ENCODE measurements at regions not wholly inside any gene's neighbourhood (a gene's known extent, or its start where the extent isn't known, plus 50 kb on each side); places are given as distances from the start of the nearest gene placed in this dataset.
"Not testable (repeated sequence)": the region's sequence is repeated elsewhere in the genome, so short reads cannot be mapped to it uniquely, and the experiment has no call there.

DNA sequence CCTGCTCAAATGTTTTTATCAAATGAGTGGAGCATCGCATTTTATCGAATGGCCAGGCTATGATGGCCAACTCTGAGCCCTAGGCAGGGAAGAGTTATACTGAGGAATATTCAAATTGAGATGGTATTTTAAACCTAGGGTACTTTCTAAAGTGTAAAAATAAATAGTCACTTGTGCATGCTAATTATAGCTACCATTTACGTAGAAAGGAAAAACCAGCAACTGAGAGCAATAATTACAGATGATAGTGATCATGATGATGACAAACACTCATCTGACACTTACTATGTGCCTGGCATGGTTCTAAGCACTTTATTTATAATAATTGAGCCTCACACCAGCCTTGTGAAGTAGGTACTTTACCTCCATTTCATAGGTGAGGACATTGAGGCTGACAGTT lies 455.7 kb downstream of the CD83 start:
- DNase-seq, result no peak

DNA sequence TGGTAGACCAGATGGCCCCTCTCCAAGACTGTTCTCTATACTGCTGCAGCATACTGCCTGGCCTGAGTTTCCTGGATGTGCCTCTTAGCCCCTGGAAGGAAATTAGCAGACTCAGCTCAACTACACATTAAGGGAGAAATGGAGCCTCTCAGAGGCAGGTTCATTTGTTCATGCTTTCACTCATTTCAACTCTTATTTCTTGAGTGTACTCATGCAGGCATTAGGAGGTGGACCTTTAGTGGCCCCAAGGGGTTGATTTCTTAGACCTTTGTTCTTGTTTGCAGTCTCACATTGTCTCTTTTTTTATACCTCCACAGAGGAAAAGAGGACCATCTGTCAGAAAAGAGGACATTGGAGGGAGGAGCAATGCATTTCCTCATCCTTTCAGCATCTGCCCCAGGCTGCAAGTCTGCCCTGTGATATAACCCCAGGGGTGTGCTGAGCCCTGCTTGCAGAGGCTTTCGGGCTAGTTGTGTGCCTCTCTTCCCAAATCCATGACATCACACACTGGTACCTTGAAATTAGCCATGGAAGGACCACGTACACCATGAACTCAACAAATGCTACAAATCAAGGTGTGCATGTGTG lies 456.2 kb downstream of the CD83 start:
- no peak for DNase-seq

DNA sequence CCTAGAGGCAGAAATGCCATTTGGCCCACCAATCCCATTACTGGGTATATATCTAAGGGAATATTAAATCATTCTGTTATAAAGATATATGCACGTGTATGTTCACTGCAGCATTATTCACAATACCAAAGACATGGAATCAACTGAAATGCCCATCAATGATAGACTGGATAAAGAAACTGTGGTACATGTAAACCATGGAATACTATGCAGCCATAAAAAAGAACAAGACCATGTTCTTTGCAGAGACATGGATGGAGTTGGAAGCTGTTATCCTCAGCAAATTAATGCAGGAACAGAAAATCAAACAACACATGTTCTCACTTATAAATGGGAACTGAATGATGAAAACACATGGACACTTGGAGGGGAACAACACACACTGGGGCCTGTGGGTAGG lies 458.4 kb downstream of the CD83 start:
- DNase-seq, result no peak

DNA sequence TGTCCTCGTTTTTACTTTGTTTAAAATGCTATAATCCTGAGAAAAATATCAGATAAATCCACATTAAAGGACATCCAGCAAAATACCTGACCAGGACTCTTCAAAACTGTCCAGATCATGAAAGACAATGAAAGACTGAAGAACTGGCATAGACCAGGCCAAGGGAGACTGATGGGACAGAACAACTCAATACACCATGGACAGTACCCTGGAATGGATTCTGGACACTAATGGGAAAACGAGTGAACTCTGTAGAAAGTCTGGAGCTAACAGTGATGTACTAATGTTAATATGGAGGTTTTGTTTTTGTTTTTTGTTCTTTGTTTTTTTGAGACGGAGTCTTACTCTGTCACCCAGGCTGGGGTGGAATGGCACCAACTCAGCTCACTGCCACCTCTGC lies 461.4 kb downstream of the CD83 start:
- DNase-seq, result no peak

DNA sequence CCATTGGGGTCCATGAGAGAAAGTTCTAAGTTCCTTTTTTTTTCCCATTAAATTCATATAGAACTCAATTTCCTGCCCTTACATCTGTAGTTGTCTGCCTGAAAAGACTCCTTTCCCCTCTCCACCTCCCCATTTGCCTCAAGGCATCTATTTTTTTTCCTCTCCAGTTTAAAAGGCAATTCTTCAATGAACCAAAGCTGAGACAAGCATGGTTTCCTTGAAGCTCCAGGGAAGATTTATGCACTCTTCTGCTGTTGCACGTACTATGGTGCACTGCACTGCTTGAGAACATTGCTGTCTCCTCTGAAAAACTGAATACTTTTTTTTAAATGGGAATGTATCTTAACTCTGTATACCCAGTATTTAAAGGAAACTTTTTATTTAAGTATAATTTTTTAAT lies 465.2 kb downstream of the CD83 start:
- no peak for DNase-seq

DNA sequence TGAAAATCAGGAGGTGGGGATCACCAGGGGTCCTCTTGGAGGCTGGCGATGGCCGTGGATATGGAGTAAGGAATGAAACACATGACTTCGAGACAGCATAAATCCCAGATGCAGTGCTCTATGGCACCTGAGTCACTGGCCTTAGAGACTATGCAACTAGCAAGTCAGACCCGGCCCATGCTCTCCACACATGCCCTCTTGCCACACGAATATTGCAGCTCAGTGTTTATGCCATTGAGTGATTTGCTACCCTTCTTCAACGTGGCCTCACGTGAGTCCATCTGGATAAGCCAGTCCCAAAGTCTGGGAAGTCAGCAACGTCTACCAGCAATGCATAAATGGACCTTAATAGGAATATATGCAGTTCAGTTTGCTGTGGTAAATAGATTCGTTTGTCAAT lies 466.3 kb downstream of the CD83 start:
- DNase-seq, result no peak

DNA sequence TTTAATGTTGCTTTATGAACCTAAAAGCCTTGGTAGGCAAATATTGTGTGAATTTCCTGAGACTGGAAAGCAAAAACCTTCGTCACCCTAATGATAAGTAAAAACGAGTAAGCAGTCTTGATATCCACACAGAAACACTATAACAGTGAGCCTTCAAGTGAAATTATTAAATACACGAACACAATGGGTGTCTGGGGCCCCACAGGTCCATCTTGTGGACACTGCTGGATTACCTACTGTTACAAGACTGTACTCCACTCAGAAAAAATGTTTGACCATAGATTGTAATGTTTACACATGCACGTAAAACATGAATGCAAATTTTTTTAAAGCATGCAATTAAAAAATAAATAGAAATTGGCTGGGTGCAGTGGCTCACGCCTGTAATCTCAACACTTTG lies 466.9 kb downstream of the CD83 start:
- DNase-seq, result no peak

DNA sequence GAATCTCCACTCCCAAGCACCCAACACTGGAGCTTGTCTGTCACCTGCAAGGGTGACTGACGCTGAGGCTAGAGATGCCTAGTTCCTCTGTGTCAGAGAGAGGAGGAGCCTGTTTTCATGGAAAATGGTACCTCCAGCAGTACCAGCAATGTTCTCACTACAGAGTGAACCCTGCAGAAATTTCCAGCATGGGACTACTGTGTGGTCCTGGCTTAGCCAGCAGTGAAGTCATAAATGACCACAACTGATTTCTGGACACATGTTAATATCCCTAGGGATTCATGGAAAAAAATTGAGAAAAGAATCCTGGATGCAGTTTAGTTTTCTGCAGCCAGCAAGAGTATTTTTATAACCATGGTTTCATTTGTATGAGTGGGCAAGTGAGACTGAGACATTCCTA lies 468.1 kb downstream of the CD83 start:
- DNase-seq, result no peak

DNA sequence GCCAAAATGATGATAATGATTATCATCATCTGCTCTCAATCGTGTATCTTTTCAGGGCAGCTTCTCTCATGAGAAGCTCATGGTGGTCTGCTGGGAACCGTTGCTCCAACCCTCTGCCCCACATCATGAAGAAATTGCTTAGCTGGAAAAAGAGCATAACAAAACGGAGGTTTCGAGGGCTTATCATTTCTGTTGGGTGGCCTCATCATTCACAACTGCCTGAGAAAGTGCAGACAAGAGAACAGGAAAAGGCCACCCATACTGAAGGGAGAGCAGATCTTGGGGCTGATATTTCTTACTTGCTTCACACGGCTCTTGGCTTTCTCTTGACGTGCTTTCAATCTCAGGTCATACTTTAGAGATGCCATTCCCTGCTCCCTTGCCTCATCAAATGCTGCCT lies 471.6 kb downstream of the CD83 start:
- no peak for DNase-seq

DNA sequence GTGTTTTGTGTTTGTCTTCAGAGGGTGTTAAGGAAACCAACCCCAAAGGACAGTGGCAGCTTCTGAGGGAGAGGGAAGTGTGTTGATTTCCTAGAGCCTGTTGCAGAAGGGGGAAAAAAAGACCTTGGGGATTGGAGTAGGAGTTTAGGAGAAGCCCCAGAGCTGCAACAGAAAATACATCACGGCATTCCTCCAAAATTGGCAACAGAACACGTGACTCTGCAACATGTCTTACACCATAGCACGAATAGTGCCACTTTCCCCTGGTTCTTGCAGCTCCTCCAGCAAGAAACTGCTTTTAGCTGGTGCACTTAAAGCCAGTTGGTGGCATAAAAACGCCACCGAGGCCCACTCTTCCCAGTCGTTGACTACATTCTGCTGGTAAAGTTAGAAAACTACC lies 473.0 kb downstream of the CD83 start:
- DNase-seq, result no peak

DNA sequence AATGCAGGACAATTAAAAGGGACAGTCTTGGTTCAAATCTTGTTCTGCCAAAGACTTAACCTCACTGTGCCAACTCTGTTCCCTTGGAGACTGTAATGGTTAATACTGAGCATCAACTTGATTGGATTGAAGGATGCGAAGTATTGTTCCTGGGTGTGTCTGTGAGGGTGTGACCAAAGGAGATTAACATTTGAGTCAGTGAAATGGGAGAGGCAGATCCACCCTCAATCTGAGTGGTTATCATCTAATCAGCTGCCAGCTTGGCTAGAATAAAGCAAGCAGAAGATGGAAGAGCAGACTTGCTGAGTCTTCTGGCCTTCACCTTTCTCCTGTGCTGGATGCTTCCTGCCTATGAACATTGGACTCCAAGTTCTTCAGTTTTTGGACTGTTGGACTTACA lies 474.4 kb downstream of the CD83 start:
- no peak for DNase-seq

DNA sequence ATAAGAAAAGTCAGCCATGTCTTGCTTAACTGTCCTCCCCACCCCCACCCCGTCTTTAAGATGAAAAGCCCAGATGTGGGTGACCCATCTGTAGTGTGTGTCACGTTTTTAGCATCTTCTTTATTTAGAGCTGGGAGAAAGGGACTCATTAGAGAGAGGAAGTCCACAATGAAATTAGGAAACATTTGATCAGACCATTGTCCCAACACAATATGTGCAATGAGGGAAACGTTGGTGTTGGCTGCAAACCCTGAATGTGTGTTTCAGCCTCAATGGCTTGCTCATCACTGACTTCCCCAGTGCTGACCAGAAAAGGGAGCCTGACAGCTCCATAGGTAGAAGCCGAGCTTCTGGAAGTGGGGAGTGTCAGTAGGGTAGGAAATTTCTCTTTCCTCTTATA lies 475.7 kb downstream of the CD83 start:
- DNase-seq, result no peak

DNA sequence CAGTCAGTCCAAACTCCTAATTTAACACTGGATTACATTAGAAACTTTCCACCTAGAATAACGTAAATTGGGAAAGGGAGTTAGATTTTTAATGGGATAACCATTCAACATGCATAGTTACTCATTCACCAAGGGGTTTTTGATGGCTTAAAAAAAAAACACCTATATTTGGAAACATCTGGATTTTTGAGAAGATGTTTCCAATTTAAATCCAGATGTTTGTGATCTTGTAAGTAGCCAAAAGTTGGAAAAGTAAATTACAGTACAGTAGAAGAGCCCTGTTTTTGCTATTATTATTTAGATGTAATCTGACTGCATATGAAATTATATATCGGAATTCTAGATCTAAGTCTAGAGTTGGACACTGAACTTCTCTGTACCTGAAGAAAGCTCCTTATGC lies 478.2 kb downstream of the CD83 start:
- DNase-seq, result no peak

DNA sequence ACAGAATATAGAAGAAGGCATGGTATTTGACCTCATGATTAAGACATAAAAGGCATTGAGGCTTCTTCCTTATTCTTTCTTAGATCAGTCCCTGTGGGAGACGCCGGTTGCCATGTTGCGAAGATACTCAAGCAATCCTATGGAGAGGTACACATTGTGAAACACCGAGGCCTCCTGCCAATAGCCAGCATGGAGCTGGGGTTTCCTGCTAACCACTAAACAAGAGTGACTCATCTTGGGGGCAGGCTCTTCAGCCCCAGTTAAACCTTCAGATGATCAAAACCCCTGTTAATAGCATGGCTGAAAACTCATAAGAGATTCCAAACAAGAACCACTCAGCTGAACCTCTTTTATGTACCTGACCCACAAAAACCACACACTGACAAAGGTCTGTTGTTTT lies 478.8 kb downstream of the CD83 start:
- DNase-seq, result no peak

DNA sequence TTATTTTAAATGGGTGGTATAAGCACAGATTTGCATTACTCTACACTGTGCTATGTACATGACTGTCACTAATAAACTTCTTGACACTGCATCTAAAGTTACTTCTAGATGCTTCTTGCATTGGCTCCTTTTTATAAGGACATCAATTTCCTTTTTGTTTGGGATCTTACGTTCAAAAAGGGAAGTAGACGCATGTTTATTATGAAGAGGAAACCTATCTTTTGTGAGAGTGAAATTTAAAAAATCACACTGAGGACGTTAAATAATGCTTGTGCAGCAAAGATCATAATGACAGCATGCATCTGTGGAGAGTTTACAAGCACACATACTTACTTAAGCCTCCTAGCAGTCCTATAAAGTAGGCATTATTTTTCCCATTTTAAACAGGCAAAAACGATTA lies 479.5 kb downstream of the CD83 start:
- no peak for DNase-seq

DNA sequence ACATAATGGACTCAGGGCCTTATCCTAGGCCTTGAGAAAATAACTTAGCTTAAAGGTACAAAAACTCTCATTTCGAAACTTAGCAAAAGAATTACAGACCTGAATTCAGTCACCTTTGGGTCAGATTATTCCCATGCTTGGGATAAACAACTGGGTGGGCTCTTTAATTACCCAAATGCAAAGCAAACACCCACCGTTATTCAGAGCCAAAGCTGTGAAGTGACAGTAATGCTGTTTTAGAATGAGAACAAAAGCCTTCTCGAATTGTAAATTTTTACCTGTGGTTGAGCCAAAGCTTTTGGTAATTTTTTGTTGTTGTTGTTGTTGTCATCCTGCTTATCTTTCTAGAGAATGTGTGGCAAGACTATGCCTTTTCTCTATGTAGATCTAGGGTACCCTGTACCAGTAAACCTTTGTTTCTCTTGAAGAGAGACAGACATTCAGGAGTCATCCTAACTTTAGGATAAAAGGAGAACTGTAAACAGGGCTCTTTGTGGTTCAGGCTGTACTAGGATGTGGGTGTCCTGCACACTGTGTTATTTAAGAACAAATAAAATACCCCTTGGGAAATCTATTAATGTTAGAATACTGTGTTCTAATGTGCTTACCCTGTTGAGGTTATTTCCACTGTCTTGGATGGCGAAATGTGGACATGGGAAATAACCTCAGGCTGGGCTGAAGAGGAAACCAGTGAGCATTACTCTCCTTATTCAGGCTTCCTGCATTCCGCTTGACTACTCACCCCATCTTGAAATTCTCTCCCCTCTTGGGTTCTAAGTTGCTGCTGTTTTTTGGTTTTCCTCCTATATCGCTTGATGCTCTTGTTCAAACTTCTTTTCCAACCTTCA lies 480.7 kb downstream of the CD83 start:
- DNase-seq, result no peak

DNA sequence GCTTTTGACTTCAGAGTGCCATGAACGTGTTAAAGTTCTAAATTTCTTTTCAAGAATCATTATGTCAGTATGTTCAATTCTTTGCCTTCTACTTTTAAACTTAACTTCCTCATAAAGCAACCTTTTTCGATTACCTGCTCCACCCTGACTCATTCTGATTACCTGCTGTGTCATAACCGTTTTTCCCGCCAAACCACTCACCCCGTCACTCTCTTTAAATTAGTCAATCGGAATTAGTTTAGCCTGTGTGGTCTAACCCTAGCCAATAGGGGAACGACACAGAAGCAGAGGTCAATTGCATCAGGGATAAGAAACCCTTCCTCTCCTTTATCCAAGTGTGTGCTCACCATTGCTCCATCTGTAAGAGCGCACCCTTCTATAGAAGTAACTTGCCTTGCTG lies 482.7 kb downstream of the CD83 start:
- not testable (repeated sequence) for DNase-seq

DNA sequence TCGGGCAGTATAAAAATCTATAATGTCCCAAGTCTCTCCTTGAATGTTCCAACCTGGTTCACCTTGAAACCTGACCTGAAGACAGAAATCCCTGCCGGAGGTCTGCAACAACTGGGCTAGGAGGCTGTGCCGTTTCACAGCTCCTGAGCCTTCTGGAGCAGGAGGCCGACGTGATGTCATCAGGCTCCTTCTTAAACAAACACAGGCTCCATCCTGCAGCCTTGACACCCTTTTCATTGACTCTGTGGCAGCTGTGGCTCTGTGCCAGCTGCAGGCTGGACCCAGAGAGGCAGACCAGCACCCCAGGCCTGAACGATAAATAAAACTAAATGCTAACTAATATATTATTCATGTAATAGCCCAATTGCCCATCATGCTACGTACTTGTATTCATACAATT lies 483.9 kb downstream of the CD83 start:
- no peak for DNase-seq

DNA sequence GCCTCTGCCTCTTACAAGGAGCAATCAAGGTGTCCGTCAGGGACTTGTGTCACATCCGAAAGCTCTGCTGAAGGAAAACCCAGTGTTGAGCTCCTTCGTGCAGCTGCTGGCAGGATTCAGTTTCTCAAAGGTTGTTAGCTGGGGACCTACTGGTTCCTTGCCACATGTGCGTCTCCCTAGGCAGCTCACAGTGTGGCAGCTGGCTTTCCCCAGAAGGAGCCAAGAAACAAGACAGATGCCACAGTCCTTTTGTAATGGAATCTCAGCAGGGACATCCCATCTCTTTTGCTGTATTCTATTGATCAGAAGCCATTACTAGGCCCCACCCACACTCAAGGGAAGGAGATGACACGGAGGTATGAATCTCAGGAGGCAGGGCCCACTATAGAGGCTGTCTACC lies 488.8 kb downstream of the CD83 start:
- no peak for DNase-seq

DNA sequence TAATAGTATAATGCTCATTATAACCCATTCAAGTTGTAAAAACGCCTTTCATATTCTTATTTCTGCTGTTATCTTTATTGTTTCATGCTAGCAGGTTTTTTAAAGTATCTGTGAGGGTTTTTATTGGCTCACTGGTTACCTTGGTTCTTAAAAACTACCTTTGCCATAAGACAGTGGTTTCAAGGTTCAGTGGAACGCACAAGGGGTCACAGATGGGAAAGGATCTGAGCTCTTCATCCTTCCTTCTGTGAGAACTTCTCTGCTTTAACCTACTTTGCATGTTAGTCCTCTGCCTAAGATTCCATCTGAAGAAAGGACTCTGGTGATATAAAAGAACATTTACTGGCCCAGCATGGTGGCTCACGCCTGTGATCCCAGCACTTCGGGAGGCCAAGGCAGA lies 492.6 kb downstream of the CD83 start:
- no peak for DNase-seq

DNA sequence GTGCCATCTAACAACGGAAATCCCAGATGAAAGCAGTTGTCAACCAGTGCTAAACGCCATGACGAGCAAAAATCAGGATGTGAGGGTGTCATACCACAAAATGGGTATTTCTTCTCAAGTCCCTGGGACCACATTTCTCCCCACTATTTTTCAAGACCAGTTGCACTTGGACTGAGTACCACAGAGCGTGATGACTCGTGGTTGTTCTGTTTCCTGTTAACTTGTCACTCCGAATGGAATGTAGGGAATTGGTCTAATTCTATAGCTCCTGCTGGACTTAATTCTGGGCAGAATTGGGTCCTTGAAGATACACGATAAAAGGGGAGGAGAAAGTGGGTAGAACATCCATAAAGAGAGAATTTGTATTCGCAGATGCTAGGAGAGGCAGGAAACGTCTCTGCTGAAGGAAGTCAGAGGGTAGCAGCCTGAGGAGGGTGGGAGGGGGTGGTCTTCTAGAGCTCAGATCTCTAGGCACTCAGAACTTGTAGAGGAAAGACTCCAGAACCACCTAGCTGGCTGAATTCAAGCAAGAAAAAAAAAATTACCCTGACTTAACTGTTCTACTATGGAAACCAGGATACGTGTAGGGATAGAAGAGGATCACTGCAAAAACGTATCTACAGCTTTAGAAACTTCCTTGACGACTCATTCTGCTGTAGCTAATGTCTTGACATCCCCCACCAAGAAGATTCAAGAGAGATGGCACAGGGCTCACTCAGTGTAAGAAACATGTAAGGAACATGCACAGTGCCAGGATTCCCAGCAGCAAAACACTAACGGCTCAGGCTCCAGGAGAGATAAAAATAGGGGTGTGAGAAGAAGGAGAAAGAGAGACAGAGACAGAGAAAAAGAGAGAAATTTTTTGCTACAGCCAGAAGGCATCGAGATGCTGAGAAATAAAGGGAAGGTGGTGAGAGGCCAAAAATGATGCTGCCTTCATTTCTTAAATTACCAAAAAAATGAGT lies 494.7 kb downstream of the CD83 start:
- DNase-seq, result no peak

DNA sequence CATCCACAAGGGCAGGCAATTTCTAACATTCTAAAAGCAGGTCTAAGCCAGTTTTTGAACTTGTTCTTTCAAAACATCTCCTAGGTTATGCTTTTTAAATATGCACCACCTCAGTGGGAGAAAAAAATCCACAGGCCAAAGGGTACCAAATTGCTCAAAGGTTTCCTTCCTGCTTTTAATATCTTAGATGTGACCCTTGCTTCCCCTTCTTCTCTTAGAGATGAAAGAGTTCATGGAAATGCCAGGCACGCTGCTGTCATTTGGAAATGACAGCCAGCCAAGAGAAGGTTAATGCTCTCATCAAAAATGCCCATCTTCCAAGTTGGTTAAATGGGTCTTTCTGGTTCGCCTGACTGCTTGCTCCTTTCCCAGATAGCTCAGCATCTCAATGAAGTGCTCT lies 497.1 kb downstream of the CD83 start:
- DNase-seq, result no peak

DNA sequence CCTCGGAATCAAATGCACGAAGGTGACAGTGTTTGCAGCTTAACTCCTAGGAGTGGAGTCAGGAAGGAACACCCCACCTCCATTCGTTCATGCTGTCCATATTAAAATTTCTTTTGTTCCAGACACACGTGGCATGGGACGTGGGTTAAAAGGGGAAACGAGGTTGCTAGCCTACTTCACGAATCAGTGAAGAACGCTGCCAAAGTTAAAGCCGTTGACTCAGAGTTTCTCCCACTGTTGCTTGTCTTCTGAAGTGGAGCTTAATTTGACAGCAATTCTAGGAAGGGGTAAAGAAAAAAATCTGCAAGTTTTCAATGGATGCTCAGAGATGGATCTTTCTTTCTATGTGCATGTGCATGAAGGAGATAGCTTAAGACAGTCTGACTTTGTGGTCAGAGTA lies 499.1 kb downstream of the CD83 start:
- DNase-seq, result no peak

Data from amniotic stem cell (primary cell).